ENCODE measurements at regions not wholly inside any gene's neighbourhood (a gene's known extent, or its start where the extent isn't known, plus 50 kb on each side); places are given as distances from the start of the nearest gene placed in this dataset.
"Not testable (repeated sequence)": the region's sequence is repeated elsewhere in the genome, so short reads cannot be mapped to it uniquely, and the experiment has no call there.

DNA sequence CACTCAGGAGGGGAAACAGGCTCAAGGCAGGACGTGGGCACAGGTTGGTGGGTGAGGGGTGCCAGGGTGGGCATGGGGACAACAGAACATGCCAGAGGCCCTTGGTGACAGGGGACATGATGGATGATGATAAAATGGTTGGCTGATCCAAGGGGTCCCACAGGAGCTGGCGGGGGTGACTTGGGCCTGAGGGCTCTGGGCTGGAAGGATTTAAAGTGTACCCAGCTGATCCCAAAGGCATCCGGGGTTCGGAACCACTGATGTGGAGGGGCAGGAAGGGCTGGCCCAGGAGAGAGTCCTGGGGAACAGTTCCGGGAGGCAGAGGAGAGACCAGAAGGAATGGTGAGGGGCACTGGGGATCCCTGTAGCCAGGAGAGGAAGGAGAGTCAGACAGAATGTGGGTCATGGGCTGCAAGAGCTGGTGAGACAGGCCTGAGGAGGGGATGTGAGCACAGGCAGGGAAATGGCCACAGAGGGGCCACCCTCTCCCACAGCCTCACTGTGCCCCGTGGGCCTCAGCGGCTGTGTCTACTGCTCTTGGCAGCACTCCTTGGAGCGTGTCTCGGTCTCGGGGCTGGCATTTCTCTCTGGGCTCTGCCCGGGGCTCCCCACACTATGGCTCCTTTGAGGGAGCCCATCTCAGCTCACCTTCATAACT, 70.7 kb upstream of the PTPN20 start:
- TF ChIP-seq CTCF, POLR2A, POLR2AphosphoS5 (IDR thresholded peaks at IDR 0.05): not testable (repeated sequence)
